HG03558 (cell line): ENCODE measurements at regions not wholly inside any gene's neighbourhood (a gene's known extent, or its start where the extent isn't known, plus 50 kb on each side); places are given as distances from the start of the nearest gene placed in this dataset.

ENCODE experiments used
- ATAC-seq: cut with Tn5 transposase; IDR thresholded peaks from one replicate; pipeline ENCODE4 v1.9.1; 2021; ENCODE audit warnings: moderate number of reproducible peaks; ENCODE audit not compliant: unreplicated experiment; ENCODE audit errors: extremely low read depth

GRCh38 chr4:111797455-111798163 lies 347.6 kb upstream of the FAM241A start:
- no peak for ATAC-seq

- no peak for ATAC-seq
Observed at GRCh38 chr4:111798840-111799239, 346.4 kb upstream of the FAM241A start.

- ATAC-seq: no peak
Observed at GRCh38 chr4:111800551-111800950, 344.7 kb upstream of the FAM241A start.

- no peak for ATAC-seq
Observed at GRCh38 chr4:111802191-111802590, 343.1 kb upstream of the FAM241A start.

DNA sequence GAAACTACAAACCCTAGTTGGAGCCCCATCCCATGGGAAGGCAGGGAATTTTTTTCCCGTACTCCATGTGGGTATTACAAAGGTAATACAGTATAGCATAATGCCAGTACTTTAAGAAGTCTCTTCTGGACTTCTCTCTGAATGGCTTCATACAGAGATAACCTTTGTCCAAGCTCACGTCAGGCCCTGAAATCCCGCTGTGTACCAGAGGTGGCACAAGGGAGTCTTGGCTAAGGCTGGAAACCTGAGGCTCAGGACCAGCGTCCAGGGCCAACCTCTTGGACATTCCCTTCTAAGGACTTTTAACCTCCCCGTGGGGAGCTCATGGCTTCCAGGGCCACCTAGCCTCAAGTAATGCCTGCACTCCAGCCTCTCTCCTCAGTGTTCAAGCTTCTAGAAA lies 338.9 kb upstream of the FAM241A start:
- ATAC-seq: no peak

GRCh38 chr4:111807576-111807975 lies 337.7 kb upstream of the FAM241A start:
- no peak for ATAC-seq

- ATAC-seq: no peak
Observed at GRCh38 chr4:111808174-111808573, 337.1 kb upstream of the FAM241A start.

DNA sequence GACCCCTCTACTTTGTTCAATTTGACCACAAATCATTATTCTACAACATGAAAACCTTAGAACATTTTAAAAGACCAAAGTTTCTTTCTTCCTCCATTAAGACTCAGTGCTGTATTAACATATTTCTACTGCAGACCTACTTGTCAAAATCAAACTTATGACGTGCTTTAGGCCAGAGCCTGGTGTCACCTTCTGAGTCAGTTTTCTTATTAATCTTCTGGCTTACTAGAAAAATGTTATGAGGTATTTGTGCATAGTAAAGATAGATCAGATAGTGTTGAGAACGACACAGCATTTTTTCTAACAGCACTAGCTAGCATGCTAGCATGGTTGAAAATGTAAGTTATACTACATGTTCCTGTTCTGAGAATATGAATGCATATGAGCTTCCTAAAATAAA lies 333.6 kb upstream of the FAM241A start:
- no peak for ATAC-seq

- ATAC-seq: no peak
Observed at GRCh38 chr4:111812114-111812513, 333.1 kb upstream of the FAM241A start.

GRCh38 chr4:111812760-111813159 lies 332.5 kb upstream of the FAM241A start:
- ATAC-seq: no peak

DNA sequence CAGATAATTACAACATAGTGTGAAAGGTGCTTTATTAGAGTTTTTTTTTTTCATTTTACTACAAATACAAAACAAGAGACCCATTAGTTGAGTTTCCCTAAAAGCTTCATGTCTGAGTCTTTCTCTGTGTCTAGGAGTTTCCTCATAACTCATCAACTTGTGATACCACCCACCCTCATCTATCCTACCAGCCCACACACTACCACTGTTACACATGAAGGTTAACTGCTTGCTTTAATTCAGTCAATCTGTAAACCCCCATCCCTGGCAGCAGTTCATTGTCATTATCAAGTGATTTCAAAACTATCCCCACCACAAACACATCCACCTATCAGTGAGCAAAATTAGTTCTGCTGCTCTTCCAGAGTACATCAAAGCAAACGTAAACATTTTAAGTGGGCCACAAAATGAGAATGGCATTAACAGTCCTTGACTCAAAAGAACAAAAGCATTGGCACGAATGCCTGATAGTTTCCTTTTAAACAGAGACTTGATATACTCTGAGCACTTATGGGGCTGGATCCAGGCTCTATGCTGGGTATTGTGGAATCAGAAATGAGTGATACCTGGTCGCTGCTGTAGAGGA lies 331.6 kb upstream of the FAM241A start:
- no peak for ATAC-seq

DNA sequence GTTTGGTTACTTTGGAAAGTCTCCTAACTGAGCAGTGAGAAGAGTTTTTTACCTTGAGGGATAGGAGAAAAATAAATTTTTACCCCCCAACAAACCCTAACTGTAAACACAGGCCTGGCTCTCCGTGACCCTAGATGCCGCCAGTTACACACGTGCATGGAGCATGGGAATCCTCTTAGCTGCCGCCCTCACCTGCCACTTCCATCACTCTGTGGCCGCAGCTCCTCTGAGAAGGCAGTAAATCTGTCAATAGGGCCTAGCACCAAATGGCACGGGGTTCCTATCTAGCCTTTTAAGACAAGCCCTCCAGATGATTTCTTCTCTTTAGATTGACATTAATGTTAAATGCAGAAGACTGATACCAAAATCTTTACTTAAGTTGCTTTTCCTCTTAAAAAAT lies 330.3 kb upstream of the FAM241A start:
- ATAC-seq: no peak

DNA sequence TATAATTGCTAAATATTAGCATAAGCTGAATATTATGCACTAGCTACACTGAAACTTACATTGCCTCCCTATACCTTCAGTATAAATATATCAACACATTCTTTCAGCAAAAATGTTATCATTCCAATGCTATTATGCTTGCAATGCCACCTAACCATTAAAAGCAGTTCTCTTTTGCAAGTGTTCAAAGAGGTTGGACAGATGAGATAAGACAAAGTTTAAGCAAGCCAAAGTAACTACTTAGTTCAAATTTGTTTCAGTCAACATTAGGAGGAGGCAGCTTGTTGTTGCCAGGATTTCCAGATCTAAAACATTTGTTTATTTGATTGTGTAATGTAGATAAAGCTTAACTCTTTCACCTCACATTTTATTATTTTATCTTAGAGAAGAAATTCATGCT lies 323.9 kb upstream of the FAM241A start:
- no peak for ATAC-seq

GRCh38 chr4:111836601-111837000 lies 308.7 kb upstream of the FAM241A start:
- no peak for ATAC-seq

- no peak for ATAC-seq
Observed at GRCh38 chr4:111837761-111838160, 307.5 kb upstream of the FAM241A start.

GRCh38 chr4:111838406-111838930 lies 306.8 kb upstream of the FAM241A start:
- peak; percentile 75 for ATAC-seq

DNA sequence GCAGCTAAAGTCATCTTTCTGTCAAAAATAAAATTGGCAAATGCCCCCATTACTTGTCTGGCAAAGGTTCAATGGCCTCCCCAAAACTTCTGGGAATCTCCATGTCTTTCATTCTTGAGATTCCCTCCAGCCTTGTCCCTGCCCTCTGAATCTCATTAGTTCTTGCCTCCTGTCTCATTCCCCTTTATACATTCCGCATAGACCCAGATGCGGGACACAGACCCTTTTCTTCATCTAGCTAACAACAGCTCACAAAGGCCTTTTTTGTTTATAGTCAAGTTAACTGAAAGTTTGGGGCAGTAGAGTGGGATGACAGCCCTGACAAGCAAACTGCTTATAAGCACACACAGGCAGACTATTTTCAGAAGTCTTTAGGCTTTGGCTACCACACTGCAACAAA lies 306.1 kb upstream of the FAM241A start:
- no peak for ATAC-seq

DNA sequence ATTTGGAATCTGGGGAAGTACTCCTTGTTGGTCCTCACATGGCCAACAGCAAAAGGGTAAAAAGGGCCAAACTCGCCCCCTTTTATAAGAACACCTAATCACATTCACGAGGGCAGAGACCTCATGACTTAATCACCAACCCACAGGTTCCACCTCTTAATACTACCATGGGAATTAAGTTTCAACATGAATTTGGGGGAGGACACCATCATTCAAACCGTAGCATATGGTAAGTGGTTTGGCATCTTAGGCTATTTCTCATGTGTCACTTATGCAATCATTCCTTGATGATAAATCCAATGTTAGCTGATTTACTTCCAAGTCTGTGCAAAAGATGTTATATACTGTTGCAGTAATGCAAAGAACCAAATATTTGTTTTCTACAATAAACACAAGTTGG lies 302.9 kb upstream of the FAM241A start:
- no peak for ATAC-seq

DNA sequence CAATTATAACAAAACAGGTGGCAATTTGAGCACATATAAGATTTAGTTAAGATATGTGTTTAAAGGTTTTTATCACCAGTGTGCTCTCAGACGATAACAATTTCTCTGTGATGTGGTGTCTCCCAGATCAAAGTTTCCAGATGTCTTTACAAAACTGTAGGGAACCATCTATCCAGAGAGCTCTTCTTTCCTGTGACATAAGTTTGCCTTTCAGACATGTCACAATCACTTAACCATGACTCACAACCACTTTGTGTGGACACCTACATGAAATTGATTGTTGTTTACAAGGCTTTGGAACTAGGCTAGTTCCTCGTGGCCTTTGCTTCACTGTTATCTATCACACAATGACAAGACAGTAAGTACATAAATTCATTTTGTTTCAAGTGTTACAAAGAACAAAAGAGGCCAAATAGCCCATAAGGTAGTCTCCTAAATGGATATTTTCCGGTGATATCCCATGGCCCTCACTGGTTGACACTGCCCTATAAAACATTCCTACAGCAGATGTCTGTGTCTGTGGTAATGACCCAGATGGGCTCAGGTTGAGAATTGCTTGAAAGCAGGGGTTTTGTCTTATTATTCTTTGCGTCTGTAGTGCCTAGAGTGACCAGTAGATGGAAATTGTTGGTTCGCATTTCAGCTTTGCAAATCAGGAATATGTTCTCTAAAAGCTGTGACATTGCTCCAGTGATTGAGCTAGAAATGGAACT lies 297.8 kb upstream of the FAM241A start:
- ATAC-seq: no peak

DNA sequence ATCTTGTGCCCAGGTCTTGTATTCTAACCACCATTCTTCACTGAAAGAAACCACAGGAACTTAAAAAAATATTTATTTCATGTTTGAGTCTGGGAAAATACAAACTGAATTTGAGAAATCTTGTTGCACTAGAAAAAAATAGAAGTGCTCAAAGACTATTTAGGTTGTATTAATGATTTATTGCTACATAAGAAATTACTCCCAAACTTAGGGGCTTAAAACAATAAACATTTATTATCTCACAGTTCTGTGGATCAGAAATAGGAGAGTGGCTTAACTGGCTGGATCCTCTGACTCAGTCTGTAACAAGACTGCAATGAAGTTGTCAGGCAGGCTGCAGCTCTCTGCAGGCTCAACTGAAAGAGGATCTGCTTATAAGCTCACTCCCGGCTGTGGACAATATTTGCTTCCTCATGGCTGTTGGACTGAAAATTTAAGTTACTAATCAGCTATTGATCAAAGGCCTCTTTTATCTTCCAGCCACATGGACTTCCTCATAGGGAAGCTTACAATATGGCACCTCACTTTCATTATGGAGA lies 295.4 kb upstream of the FAM241A start:
- ATAC-seq: no peak

GRCh38 chr4:111854494-111855087 lies 290.7 kb upstream of the FAM241A start:
- ATAC-seq: no peak
